HG03469 (cell line): ENCODE measurements at regions not wholly inside any gene's neighbourhood (a gene's known extent, or its start where the extent isn't known, plus 50 kb on each side); places are given as distances from the start of the nearest gene placed in this dataset.

Experiments used
- ATAC-seq: cut with Tn5 transposase; IDR thresholded peaks from one replicate; pipeline ENCODE4 v1.9.1; 2021; ENCODE audit warnings: mild to moderate bottlenecking, moderate library complexity, moderate number of reproducible peaks; ENCODE audit not compliant: unreplicated experiment

DNA sequence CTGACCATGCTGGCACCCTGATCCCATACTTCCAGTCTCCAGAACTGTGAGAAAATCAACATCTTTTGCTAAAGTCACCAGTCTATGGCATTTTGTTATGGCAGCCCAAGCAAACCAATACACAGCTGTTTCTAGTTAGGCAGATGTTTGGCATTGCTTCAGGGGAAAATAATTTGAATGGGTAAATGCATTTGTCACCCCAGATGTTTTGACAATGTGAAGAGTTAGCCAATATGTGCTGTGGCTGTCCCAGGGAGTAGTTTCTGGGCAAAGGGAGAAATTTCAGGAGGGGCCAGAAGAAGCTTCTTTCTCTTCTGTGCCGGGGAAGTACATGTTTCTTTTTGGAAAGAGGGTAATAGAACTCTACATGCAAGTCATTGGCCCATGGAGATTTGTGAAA is 619.0 kb downstream of the SLC4A3 start:
- ATAC-seq = no peak

- no peak for ATAC-seq
Observed at GRCh38 chr2:220247588-220248350, 620.3 kb downstream of the SLC4A3 start.

GRCh38 chr2:220259662-220260061 is 632.2 kb downstream of the SLC4A3 start:
- ATAC-seq = no peak

GRCh38 chr2:220263300-220263699 is 635.9 kb downstream of the SLC4A3 start:
- ATAC-seq = no peak

DNA sequence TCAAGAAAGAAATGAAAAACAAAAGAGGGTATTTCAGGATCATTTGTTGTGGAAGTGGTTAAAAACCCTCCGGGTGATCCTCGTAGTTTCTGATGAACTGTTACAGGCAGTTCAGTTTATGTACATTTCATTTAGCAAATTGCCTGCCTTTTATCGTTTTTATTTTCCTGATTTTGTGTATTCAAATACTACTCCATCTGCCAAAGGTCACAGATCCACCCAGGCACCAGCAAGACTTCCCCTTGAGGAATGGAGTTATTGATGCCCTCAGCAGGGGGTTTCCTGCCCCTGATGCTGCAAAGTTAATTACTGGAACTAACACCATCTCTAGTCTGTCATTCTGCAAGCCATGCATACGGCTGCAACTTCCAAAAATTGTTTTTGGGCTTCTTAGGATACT is 641.9 kb downstream of the SLC4A3 start:
- ATAC-seq = no peak

GRCh38 chr2:220270481-220271070 is 643.1 kb downstream of the SLC4A3 start:
- ATAC-seq = no peak

DNA sequence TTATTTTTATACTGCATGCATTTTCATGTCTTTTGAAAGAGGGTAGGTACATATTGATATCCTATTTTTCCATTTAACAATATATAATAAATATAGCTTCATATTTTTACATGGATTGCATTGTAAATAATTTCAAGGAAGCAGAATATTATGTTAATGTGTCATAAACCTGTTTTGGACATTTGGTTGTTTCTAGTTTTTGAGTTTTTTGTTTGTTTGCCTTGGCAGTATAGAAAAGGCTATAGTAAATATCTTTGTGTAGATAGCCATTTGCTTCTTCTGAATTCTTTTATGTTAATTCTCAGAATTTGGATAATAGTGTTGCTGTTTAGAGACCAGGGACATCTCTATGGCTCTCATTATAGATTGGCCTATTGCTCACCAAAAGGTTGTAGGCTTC is 645.2 kb downstream of the SLC4A3 start:
- ATAC-seq = no peak

DNA sequence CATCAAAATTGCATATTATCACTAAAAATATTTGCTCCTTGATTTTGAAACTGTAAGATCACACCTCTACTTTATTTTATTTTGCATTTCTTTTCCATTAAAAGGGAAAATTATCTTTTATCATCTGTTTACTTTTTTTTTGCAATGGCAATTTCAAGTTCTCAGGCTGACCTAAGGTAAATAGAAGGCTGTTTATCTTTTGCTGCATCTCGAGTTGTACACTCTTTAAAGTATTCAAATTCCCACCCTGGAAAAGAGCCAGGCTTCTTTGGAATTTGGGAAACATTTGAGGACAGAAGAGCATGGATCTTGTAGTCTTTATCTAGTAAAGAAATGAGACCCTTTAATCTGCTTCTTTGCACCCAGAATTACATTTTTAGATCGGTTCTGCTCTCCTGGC is 645.7 kb downstream of the SLC4A3 start:
- no peak for ATAC-seq

DNA sequence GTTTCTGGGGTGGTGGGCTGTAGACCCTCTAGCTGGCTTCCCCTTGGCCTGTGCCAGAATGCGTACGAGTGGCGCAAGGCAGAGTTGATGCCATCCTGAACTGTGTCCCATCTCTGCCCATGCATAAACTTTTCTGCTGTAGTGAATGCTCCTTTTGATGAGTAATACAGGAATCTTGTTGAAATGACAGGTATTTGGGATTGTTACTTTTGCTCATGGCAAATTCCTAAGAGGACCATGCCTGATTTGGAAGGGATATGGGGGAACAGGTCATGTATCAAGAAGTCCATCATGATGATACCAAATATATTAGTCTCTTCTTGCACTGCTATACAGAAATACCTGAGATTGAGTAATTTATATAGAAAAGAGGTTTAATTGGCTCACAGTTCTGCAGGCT is 648.0 kb downstream of the SLC4A3 start:
- ATAC-seq = no peak

- ATAC-seq = no peak
Observed at GRCh38 chr2:220276741-220277444, 649.5 kb downstream of the SLC4A3 start.

DNA sequence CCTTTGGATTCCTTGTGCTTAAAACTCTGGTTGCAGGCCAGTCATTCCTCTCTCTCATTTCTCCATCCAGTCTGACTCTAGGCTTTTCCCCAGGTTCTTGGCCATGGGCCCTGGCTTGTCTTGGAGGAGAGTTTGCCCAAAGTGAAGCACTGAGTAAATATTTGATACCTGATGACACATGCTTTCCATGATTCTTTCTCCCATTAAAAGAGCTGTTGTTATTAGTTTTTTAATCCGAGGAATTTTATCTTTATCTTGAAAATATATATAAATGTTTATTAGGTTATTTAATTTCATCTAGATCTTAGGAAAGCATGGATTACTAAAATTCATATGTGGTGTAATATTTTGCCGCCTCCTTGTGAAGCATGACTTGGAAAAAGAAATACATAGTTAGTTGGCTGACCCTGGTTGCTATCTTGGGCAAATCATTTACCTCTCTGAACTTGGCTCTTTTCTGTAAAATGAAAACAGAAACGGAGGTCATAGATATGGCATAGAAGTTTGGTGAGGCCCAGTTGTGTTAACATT is 650.1 kb downstream of the SLC4A3 start:
- no peak for ATAC-seq

- ATAC-seq = no peak
Observed at GRCh38 chr2:220278022-220278421, 650.6 kb downstream of the SLC4A3 start.

- ATAC-seq = no peak
Observed at GRCh38 chr2:220279372-220279771, 651.9 kb downstream of the SLC4A3 start.

GRCh38 chr2:220279840-220280239 is 652.4 kb downstream of the SLC4A3 start:
- ATAC-seq = no peak

DNA sequence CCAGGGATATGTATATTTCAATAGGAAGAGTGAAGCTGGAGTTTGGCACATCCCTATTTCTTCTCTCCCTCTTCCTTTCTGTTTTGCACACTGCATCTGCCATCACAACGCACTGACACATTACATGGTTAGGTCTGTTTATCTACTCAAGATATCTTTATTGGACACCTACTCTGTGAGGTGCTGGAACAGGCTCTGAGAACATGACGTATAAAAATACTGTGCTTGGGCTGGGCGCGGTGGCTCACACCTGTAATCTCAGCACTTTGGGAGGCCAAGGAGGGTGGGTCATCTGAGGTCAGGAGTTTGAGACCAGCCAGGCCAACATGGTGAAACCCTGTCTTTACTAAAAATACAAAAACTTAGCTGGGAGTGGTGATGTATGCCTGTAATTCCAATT is 653.3 kb downstream of the SLC4A3 start:
- ATAC-seq = no peak

GRCh38 chr2:220281771-220282170 is 654.3 kb downstream of the SLC4A3 start:
- no peak for ATAC-seq

DNA sequence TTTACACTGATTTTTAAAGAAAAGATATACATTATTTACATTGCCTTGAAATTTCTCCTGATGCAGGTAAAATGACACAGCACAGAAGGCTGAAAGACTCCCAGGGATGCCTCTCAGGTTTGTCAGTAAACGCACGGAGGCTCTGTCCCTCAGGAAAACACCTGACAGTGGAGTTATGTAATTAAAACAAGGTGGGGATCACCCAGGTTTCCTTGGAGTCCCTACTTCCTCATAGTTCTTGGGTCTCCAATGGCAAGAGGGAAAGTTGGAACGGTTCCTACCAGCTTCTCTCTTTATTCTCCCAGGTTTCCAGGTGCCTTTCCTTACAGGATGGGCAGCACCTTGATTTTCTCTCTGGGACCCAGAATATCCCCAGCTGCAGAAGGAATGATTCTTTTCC is 654.8 kb downstream of the SLC4A3 start:
- no peak for ATAC-seq

- ATAC-seq = no peak
Observed at GRCh38 chr2:220293966-220294365, 666.5 kb downstream of the SLC4A3 start.

DNA sequence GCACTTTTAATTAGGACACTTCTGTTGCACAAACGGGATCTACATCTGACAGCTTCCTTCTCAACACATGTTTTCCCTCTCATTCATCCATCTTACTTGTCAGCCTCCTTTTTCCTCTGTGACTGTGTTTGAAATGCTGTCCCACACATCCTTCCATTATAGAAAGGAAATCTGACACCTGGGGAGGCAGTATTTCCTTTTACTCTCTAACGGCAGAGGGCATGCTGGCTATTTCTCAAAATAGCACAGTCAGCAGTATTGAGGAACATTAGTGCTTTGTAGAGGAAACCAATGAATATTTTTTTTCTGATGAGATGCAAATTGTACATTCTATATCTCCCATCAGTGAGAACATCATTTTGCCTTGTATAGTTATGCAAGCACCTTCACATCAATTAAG is 668.7 kb downstream of the SLC4A3 start:
- no peak for ATAC-seq

- ATAC-seq = no peak
Observed at GRCh38 chr2:220297093-220297492, 669.7 kb downstream of the SLC4A3 start.

- no peak for ATAC-seq
Observed at GRCh38 chr2:220300806-220301205, 673.4 kb downstream of the SLC4A3 start.

DNA sequence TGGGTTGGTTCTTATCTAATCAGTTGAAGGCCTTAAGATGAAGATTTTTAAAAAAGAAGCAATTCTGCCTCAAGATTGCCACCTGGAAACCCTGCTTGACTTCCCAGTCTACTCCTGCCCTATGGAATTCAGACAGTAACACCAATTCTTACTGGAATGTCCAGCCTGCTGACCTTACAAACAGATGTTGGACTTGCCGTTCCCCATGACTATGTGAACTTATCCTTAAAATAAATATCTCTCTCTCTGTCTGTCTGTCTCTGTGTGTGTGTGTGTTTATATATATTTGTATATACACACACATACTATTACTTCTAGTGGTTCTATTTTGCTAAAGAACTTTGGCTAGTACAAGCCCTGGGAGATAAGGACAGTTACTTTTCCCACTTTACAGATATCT is 675.3 kb downstream of the SLC4A3 start:
- no peak for ATAC-seq
